ENCODE measurements at regions not wholly inside any gene's neighbourhood (a gene's known extent, or its start where the extent isn't known, plus 50 kb on each side); places are given as distances from the start of the nearest gene placed in this dataset.

DNA sequence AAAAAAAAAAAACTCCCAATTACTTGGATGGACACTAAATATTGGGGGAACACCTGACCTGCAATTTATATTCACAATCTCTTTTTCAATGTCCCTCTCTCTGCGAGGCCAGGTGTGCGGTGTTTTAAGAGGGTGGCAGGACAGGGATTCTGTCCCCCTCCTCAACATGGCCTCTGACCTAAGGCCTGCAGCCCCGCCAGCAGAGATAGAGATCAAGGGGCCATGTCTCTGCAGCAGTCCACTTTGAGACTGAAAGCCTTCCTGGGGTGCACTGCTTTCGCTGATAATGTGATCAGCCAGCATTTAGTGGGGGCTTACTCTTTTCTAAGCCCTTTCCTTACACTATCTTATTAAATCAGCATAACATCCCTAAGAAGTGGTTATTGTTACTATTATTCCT lies 419.9 kb downstream of the OCA2 start:
- TF ChIP-seq CHD4 (IDR thresholded peaks at IDR 0.05; ENCODE audit: borderline replicate concordance, low read length) (no peak), KLF16 (CRISPR knock-in tag; IDR thresholded peaks at IDR 0.05) (no peak), ZNF543 (CRISPR knock-in tag; IDR thresholded peaks at IDR 0.05) (no peak)
- TF ChIP-seq, protein P1, sequence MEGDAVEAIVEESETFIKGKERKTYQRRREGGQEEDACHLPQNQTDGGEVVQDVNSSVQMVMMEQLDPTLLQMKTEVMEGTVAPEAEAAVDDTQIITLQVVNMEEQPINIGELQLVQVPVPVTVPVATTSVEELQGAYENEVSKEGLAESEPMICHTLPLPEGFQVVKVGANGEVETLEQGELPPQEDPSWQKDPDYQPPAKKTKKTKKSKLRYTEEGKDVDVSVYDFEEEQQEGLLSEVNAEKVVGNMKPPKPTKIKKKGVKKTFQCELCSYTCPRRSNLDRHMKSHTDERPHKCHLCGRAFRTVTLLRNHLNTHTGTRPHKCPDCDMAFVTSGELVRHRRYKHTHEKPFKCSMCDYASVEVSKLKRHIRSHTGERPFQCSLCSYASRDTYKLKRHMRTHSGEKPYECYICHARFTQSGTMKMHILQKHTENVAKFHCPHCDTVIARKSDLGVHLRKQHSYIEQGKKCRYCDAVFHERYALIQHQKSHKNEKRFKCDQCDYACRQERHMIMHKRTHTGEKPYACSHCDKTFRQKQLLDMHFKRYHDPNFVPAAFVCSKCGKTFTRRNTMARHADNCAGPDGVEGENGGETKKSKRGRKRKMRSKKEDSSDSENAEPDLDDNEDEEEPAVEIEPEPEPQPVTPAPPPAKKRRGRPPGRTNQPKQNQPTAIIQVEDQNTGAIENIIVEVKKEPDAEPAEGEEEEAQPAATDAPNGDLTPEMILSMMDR (CRISPR knock-in tag; IDR thresholded peaks at IDR 0.05), result no peak

Data from HepG2 (cell line).